GM12892 (cell line): ENCODE measurements at regions not wholly inside any gene's neighbourhood (a gene's known extent, or its start where the extent isn't known, plus 50 kb on each side); places are given as distances from the start of the nearest gene placed in this dataset.

Experiments
- POLR2A ChIP-seq: IDR thresholded peaks from 2 replicates; pipeline ENCODE4 v1.6.1; 2011; ENCODE audit warnings: low read depth, low read length, control low read depth
- POLR2AphosphoS5 ChIP-seq: IDR thresholded peaks from 2 replicates; pipeline ENCODE4 v1.6.1; 2011; ENCODE audit warnings: low read depth, low read length, control low read depth

DNA sequence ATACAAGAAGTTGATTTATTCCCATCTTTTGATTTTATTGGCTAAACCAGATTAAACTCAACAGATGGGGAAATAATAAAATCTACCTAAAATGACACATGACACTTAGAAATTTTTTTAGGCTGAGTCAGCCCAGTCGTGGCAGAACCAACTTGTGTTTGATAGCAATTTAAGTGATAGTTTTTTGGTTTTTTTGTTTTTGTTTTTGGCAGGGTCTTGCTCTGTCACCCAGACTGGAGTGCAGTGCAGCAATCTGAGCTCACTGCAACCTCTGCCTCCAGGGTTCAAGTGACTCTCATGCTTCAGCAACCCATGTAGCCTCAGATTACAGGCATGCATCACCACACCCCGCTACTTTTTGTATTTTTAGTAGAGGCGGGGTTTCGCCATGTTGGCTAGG lies 370.3 kb upstream of the NOCT start:
- TF ChIP-seq POLR2A (no peak), POLR2AphosphoS5 (no peak)
